HL-60 (cell line): ENCODE measurements at regions not wholly inside any gene's neighbourhood (a gene's known extent, or its start where the extent isn't known, plus 50 kb on each side); places are given as distances from the start of the nearest gene placed in this dataset.

ENCODE experiments used
- CTCF ChIP-seq: IDR thresholded peaks from one replicate; pipeline ENCODE4 v1.5.1; 2011; ENCODE audit warnings: low read length, control low read depth, inconsistent platforms; ENCODE audit not compliant: insufficient read depth
- POLR2AphosphoS5 ChIP-seq: IDR thresholded peaks from 2 replicates; pipeline ENCODE4 v1.6.1; 2012; ENCODE audit warnings: low read depth
- REST ChIP-seq: IDR thresholded peaks from 2 replicates; pipeline ENCODE4 v1.6.1; 2012; ENCODE audit warnings: low read depth; ENCODE audit not compliant: insufficient replicate concordance

GRCh38 chr13:37956536-37956935 is 87.0 kb upstream of the TRPC4 start:
- TF ChIP-seq CTCF = no peak
- TF ChIP-seq POLR2AphosphoS5 = no peak
- no peak for TF ChIP-seq REST
